Activated CD4-positive, alpha-beta memory T cell treated with anti-CD3 and anti-CD28 coated beads, Interleukin-2, amount 10 ng/mL, durations not matched to agents 7 days and 5 days (primary cell): ENCODE measurements at regions not wholly inside any gene's neighbourhood (a gene's known extent, or its start where the extent isn't known, plus 50 kb on each side); places are given as distances from the start of the nearest gene placed in this dataset.

Experiments
- CTCF ChIA-PET: fragments of 350-600 bp; sonication (Branson Sonifier 250); formaldehyde crosslinking; loops from one replicate; lab custom pipeline; 2021; ENCODE audit warnings: antibody characterized with exemption, inconsistent platforms; lab: Charles Lee
- POLR2A ChIA-PET: fragments of 350-600 bp; sonication (Branson Sonifier 250); formaldehyde crosslinking; loops from one replicate; lab custom pipeline; 2021; ENCODE audit warnings: antibody characterized with exemption; lab: Charles Lee
- DNase-seq: peaks from one replicate; pipeline ENCODE4 v3.0.0-alpha.2; 2020
- H3K27ac Mint-ChIP-seq: one replicate; pipeline ENCODE4 v1.8.0; 2021; ENCODE audit warnings: mild to moderate bottlenecking, mixed read lengths
- H3K27me3 Mint-ChIP-seq: one replicate; pipeline ENCODE4 v1.8.0; 2021; ENCODE audit warnings: mixed read lengths
- H3K36me3 Mint-ChIP-seq: one replicate; pipeline ENCODE4 v1.8.0; 2021; ENCODE audit warnings: low read depth, mixed read lengths
- H3K4me1 Mint-ChIP-seq: one replicate; pipeline ENCODE4 v1.8.0; 2021; ENCODE audit warnings: mixed read lengths
- H3K4me3 Mint-ChIP-seq: one replicate; pipeline ENCODE4 v1.8.0; 2021; ENCODE audit warnings: mild to moderate bottlenecking, mixed read lengths
- H3K9me3 Mint-ChIP-seq: one replicate; pipeline ENCODE4 v1.8.0; 2021; ENCODE audit warnings: mixed read lengths

DNA sequence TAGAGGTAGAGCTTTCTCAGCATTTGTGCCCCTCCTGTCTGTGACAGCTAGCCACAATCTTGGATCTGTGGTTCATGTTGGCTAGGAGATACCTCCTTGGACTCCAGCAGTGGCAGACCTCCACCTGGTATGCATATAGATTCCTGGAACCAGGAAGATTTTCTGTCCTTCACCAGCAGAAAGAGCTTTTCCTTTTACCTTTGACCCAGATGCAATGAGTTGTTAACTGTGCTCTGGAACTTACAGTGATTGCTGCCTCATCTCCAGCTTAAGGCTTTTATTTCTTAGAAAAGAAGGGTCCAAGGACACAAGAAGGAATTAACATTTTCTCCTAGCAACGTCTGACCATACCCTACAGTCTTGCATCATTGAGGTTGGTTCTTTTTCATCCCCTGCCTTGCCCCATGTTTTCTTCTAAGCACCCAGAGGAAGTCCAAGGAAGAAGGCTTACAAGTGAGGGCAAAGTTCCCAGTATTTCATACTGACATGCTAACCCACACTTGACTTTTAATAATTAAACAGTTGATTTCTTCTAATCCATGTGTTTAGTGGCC, 217.1 kb upstream of the ARHGAP24 start:
- CTCF ChIA-PET = no interaction called here

DNA sequence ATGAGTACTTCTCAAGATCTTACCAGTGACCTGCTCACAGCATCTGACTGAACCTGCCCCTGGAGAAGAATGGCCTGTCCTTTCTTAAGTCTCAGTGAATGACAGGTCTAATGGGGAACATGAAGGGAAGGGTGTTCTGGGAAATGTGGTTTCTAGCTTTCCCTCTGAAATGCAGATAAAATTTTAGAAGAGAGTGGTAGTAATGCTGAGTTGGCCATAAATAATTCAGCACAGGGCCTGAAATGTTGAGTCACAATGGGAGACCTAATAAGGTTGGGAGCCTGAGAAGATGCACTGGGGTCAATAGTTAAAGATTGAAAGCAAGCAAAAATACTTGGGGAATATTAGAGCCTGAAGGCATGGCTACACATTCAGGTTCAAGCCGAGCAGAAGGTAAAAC, 214.9 kb upstream of the ARHGAP24 start:
- H3K4me3 Mint-ChIP-seq = no peak overlapping the region
- H3K27ac Mint-ChIP-seq = no peak overlapping the region
- H3K9me3 Mint-ChIP-seq = no peaks in the 10 kb centered on the region
- POLR2A ChIA-PET = interaction anchor here (0.6 kb wide), 1 partner anchor 265 kb away, joined by 3 read pairs; no protein-coding TSS in a partner anchor
- no peaks in the 10 kb centered on the region for H3K4me1 Mint-ChIP-seq
- CTCF ChIA-PET = no interaction called here
- H3K36me3 Mint-ChIP-seq = no peaks in the 10 kb centered on the region
- DNase-seq = no peak
- no peaks in the 10 kb centered on the region for H3K27me3 Mint-ChIP-seq

More for the DNA sequence above, 217.1 kb upstream of the ARHGAP24 start:
- H3K9me3 Mint-ChIP-seq = no peaks in the 10 kb centered on the region
- POLR2A ChIA-PET = no interaction called here
- no peaks in the 10 kb centered on the region for H3K36me3 Mint-ChIP-seq
- H3K27me3 Mint-ChIP-seq = no peaks in the 10 kb centered on the region
- no peak overlapping the region for H3K27ac Mint-ChIP-seq
- no peak for DNase-seq
- H3K4me1 Mint-ChIP-seq = no peaks in the 10 kb centered on the region
- no peak overlapping the region for H3K4me3 Mint-ChIP-seq

DNA sequence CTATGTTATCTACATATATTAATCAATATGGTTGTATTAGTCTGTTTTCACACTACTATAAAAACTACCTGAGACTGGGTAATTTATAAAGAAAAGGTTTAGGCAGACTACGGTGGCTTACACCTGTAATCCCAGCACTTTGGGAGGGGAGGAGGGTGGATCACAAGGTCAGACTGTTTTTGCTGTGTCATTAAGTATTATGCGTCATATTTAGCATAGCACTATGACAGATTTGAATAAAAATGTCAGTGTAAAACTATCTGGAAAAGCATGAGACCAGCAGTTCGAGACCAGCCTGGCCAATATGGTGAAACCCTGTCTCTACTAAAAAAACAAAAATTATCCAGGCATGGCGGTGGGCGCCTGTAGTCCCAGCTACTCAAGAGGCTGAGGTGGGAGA, 209.7 kb upstream of the ARHGAP24 start:
- H3K4me1 Mint-ChIP-seq = no peaks in the 10 kb centered on the region
- no peak overlapping the region for H3K27ac Mint-ChIP-seq
- CTCF ChIA-PET = no interaction called here

DNA sequence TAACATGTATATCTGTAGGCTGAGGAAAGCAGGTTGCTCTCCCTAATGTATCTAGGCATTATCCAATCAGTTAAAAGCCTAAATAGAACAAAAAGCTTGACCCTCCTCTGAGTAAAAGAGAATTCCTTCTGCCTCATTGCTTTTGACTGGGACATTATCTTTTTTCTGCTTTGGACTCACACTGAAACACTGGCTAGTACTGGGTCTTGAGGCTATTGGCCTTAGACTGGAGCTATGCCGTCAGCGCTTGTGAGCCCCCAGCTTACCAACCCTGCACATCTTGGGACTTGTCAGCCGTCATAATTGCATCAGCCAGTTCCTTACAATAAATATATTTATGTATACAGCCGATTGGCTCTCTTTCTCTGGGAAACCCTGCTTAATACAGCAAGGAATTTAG, 206.8 kb upstream of the ARHGAP24 start:
- ChIA-PET POLR2A (no interaction called here), CTCF (no interaction called here)
- Mint-ChIP-seq H3K9me3 (no peaks in the 10 kb centered on the region), H3K36me3 (no peaks in the 10 kb centered on the region), H3K4me1 (no peaks in the 10 kb centered on the region), H3K27me3 (no peaks in the 10 kb centered on the region), H3K4me3 (no peak overlapping the region), H3K27ac (no peak overlapping the region)
- DNase-seq = no peak

More for the DNA sequence above, 209.7 kb upstream of the ARHGAP24 start:
- no peaks in the 10 kb centered on the region for H3K36me3 Mint-ChIP-seq
- no peaks in the 10 kb centered on the region for H3K9me3 Mint-ChIP-seq
- H3K4me3 Mint-ChIP-seq = no peak overlapping the region
- no peaks in the 10 kb centered on the region for H3K27me3 Mint-ChIP-seq
- POLR2A ChIA-PET = no interaction called here
- no peak for DNase-seq

DNA sequence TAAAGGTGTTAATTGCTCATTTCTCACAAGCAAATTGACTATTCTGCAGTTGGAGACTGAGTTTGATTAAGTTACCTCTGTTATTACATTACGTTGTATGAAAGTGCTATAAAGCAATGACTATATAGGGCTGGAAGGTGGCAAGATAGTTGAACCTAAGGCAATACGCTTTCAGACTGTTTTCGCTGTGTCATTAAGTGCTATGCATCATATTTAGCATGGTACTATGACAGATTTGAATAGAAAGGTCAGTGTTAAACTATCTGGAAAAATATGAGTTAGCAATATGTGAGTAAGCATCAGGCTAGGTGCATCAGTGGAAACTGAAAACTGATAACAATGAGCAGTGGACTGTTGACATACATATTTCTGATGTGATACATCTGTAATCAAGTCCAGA, 206.0 kb upstream of the ARHGAP24 start:
- ChIA-PET POLR2A (no interaction called here), CTCF (no interaction called here)
- Mint-ChIP-seq H3K27me3 (no peaks in the 10 kb centered on the region), H3K9me3 (no peaks in the 10 kb centered on the region), H3K36me3 (no peaks in the 10 kb centered on the region), H3K4me3 (no peak overlapping the region), H3K27ac (no peak overlapping the region), H3K4me1 (no peaks in the 10 kb centered on the region)
- no peak for DNase-seq

DNA sequence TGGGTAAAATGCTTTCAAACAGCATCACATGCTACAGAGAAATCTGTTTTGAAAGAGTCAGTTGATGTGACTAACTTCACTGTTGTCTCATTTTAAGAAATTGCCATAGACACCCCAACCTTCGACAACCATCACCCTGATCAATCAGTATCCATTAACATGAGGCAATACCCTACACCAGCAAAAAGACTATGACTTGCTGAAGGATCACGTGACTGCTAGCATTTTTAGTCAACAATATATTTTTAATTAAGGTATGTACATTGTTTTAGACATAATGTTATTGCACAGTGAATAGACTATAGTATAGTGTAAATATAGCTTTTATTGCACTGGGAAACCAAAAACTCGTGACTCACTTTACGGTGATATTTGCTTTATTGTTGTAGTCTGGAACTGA, 200.0 kb upstream of the ARHGAP24 start:
- Mint-ChIP-seq H3K27me3 (no peaks in the 10 kb centered on the region), H3K4me1 (no peaks in the 10 kb centered on the region), H3K4me3 (no peak overlapping the region), H3K9me3 (no peaks in the 10 kb centered on the region), H3K36me3 (no peaks in the 10 kb centered on the region), H3K27ac (no peak overlapping the region)
- ChIA-PET POLR2A (no interaction called here), CTCF (no interaction called here)
- no peak for DNase-seq

DNA sequence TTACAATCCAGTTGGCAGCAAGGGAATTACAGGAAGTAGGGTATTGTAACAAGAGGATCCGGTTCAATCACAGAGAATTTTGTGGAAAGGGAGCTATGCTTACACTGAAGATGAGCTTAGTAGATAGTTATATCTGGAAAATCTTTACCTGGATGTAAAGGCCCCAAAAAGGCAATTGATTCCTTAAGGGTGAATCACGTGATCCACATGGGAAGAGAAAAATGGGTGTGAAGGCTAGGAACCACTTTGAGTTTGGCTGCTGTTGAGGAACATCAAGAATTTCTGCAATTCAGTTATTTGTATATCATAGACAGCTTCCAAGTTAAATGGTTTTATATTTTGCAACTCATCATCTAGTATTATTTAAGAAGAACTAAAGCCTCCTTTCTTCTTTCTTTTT, 194.0 kb upstream of the ARHGAP24 start:
- H3K9me3 Mint-ChIP-seq = no peaks in the 10 kb centered on the region
- no peak for DNase-seq
- no peak overlapping the region for H3K27ac Mint-ChIP-seq
- H3K27me3 Mint-ChIP-seq = no peaks in the 10 kb centered on the region
- POLR2A ChIA-PET = no interaction called here
- H3K4me1 Mint-ChIP-seq = no peaks in the 10 kb centered on the region
- no peaks in the 10 kb centered on the region for H3K36me3 Mint-ChIP-seq
- no peak overlapping the region for H3K4me3 Mint-ChIP-seq
- CTCF ChIA-PET = no interaction called here

DNA sequence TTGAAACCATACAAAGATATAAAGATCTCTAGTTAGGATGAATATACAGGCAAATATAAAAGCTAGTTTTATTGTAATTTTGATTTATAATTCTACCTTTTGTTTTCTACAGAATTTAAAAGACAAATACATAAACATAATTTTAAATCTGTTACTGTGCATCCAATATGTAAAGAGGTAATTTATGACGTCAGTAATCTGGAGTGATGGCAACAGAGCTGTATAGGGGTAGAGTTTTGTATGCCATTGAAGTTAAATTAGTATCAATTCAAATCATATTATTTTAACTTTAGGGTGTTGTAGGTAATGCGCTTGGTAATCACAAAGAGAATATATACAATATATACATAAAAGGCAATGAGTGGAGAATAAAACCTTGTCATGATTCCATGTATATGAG, 183.7 kb upstream of the ARHGAP24 start:
- peaks cover 2% of the 10 kb centered on the region for H3K9me3 Mint-ChIP-seq
- ChIA-PET CTCF (no interaction called here), POLR2A (no interaction called here)
- no peak overlapping the region for H3K4me3 Mint-ChIP-seq
- DNase-seq = no peak
- H3K36me3 Mint-ChIP-seq = no peaks in the 10 kb centered on the region
- H3K4me1 Mint-ChIP-seq = no peaks in the 10 kb centered on the region
- no peaks in the 10 kb centered on the region for H3K27me3 Mint-ChIP-seq
- no peak overlapping the region for H3K27ac Mint-ChIP-seq

DNA sequence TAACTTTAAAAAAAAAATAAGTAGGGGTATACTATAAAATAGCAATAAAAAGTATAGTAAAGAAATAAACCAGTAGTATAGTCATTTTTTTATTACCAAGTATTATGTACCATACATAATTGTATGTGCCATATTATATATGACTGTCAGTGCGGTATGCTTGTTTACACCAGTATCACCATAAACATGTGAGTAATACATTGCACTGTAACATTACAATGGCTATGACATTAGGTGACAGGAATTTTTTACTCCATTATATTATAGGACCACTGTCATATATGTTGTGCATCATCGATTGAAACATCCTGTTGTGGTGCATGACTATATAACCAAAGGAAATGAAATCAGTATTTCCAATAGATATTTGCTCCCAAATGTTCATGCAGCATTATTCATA, 176.9 kb upstream of the ARHGAP24 start:
- H3K36me3 Mint-ChIP-seq = no peaks in the 10 kb centered on the region
- no peaks in the 10 kb centered on the region for H3K27me3 Mint-ChIP-seq
- POLR2A ChIA-PET = no interaction called here
- no peaks in the 10 kb centered on the region for H3K9me3 Mint-ChIP-seq
- CTCF ChIA-PET = no interaction called here
- no peak overlapping the region for H3K27ac Mint-ChIP-seq
- H3K4me3 Mint-ChIP-seq = no peak overlapping the region
- no peak for DNase-seq
- H3K4me1 Mint-ChIP-seq = no peaks in the 10 kb centered on the region

DNA sequence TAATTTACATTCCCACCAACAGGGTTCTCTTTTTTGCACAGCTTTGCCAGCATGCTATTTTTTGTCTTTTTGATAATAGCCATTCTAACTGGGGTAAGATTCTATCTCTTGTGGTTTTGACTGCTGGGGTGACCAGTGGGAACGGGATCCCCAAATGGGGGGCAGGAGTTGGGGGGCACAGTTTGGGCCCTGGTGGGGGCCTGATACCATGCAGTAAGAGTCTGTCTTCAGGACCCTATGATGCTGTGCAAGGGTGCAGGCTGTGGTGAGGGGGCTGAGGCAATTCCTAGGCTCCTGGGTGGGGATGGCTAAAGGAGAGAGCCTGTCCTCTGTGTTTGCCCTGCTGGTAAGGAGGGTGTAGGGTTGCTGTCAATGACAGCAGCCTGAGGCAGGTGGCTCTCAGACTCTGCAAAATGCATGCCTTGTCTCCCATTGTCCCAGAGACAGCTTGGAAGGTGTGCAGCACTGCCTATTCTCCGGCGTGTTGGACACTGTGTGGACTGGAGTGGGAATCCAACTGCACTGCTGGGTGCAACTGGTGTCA, 172.7 kb upstream of the ARHGAP24 start:
- no peaks in the 10 kb centered on the region for H3K36me3 Mint-ChIP-seq
- POLR2A ChIA-PET = no interaction called here

DNA sequence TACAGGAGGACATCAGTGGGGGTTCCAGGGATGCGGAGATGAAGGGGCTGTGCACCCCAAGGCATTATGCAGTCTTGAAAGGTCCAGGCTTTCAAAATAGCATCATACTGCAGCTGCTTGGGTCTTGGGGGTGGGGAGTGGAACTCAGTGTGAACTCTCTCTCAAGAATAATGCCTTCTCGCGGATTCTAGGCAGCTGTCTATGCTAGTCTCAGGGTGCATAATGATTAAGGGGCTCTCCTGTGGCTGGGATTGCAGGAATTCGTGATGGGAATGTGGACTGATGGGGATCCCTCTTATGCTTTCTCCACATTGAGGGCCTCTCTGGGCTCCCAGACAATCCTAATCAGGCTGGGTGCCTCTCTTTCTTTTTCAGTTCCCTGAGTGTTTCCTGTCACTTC, 172.2 kb upstream of the ARHGAP24 start:
- Mint-ChIP-seq H3K9me3 (no peaks in the 10 kb centered on the region), H3K36me3 (no peaks in the 10 kb centered on the region), H3K27me3 (no peaks in the 10 kb centered on the region), H3K4me3 (no peak overlapping the region), H3K4me1 (no peaks in the 10 kb centered on the region), H3K27ac (no peak overlapping the region)
- no peak for DNase-seq
- POLR2A ChIA-PET = no interaction called here
- CTCF ChIA-PET = no interaction called here

More for the DNA sequence above, 172.7 kb upstream of the ARHGAP24 start:
- Mint-ChIP-seq H3K4me3 (no peak overlapping the region), H3K27ac (no peak overlapping the region), H3K4me1 (no peaks in the 10 kb centered on the region), H3K9me3 (no peaks in the 10 kb centered on the region), H3K27me3 (no peaks in the 10 kb centered on the region)
- CTCF ChIA-PET = no interaction called here
- DNase-seq = no peak

DNA sequence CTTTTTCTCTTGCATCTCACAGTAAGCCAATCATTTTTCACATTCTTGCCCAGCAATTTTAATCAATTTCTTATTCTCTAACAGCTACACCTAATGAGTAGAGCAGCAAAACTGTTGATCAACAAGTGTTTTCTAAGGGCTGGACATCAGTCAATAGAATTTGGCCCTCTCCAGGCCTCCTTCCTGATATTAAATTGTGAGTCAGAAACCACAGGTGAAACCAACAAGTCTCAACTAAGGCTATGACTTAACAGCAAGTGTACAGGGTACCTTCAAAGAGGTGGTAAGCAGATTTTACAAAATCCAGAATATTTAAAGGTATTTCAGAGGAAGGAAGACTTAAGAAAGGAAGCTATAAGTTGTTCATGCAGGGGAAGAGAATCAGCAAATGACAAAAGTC, 156.5 kb upstream of the ARHGAP24 start:
- Mint-ChIP-seq H3K27ac (no peak overlapping the region), H3K9me3 (peaks cover 5% of the 10 kb centered on the region), H3K4me1 (no peaks in the 10 kb centered on the region), H3K36me3 (no peaks in the 10 kb centered on the region), H3K4me3 (no peak overlapping the region), H3K27me3 (no peaks in the 10 kb centered on the region)
- ChIA-PET CTCF (no interaction called here), POLR2A (no interaction called here)
- no peak for DNase-seq

DNA sequence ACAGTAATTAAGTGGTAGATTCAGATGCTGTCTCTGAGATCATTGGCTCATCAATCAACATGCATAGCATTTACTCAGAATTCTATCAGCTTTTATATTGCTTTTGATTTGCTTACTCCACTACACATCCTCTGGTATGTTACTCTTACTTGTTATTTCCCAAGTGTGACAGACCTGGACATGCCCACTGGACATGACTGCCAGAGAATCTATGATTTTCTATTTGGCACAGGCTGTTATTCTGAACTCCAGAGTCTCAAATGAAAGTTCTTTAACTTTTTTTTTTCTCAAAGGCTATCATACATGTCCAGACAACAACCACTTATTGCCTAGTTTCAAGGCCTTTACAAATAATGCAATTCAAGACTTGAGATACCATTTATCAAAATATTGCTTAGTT, 116.1 kb upstream of the ARHGAP24 start:
- no peak for DNase-seq
- Mint-ChIP-seq H3K9me3 (no peaks in the 10 kb centered on the region), H3K4me3 (no peak overlapping the region), H3K27me3 (no peaks in the 10 kb centered on the region), H3K27ac (no peak overlapping the region), H3K4me1 (no peaks in the 10 kb centered on the region), H3K36me3 (no peaks in the 10 kb centered on the region)
- ChIA-PET CTCF (no interaction called here), POLR2A (no interaction called here)

DNA sequence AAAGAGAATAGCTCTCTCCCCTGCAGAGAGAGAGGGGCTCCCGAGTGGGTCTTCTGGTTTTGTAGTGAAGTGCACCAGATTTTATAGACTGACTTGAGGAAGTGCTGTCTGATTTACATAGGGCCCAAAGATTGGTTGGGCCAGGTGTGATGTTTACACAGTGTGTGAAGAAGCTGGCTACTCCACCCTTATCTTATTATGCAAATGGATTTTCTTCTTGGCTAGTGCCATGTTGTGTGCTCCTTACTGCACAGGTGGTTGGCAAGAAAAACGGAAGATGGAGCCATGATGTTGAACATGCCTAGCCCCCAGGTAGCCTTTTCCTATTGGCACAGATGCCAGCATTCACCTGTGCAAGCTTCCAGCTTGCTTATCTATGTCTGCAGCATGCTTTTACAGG, 112.4 kb upstream of the ARHGAP24 start:
- Mint-ChIP-seq H3K4me1 (no peaks in the 10 kb centered on the region), H3K9me3 (no peaks in the 10 kb centered on the region), H3K27me3 (no peaks in the 10 kb centered on the region), H3K4me3 (no peak overlapping the region), H3K27ac (no peak overlapping the region), H3K36me3 (no peaks in the 10 kb centered on the region)
- CTCF ChIA-PET = no interaction called here
- POLR2A ChIA-PET = no interaction called here
- DNase-seq = no peak
